ENCODE measurements at regions not wholly inside any gene's neighbourhood (a gene's known extent, or its start where the extent isn't known, plus 50 kb on each side); places are given as distances from the start of the nearest gene placed in this dataset.

DNA sequence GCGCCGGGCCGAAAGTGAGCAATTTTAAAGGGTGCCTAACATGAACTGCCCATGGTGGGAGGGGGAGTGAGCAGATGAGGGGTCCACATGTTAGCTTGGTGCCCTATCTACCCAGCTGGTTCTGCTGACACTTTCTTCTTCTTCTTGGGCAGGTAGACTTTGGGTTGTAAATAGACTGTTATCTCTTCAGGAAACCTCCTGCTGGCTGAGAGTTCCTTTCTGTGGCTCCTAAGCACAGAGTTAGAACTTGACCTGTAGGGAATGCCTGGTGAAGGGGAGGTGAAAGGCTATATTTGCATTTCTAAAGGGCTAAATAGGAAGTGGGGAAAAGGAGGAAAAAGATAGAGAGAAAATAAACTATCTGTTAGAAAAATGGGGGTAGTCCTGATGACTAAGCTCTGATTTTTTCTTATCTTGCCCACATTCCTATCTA, 521.4 kb upstream of the TGFBR2 start:
- TF ChIP-seq, protein P1, sequence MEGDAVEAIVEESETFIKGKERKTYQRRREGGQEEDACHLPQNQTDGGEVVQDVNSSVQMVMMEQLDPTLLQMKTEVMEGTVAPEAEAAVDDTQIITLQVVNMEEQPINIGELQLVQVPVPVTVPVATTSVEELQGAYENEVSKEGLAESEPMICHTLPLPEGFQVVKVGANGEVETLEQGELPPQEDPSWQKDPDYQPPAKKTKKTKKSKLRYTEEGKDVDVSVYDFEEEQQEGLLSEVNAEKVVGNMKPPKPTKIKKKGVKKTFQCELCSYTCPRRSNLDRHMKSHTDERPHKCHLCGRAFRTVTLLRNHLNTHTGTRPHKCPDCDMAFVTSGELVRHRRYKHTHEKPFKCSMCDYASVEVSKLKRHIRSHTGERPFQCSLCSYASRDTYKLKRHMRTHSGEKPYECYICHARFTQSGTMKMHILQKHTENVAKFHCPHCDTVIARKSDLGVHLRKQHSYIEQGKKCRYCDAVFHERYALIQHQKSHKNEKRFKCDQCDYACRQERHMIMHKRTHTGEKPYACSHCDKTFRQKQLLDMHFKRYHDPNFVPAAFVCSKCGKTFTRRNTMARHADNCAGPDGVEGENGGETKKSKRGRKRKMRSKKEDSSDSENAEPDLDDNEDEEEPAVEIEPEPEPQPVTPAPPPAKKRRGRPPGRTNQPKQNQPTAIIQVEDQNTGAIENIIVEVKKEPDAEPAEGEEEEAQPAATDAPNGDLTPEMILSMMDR (IDR thresholded peaks at IDR 0.05) = no peak
- TF ChIP-seq POLR2A (IDR thresholded peaks at IDR 0.05) = no peak
